ENCODE measurements at regions not wholly inside any gene's neighbourhood (a gene's known extent, or its start where the extent isn't known, plus 50 kb on each side); places are given as distances from the start of the nearest gene placed in this dataset.

DNA sequence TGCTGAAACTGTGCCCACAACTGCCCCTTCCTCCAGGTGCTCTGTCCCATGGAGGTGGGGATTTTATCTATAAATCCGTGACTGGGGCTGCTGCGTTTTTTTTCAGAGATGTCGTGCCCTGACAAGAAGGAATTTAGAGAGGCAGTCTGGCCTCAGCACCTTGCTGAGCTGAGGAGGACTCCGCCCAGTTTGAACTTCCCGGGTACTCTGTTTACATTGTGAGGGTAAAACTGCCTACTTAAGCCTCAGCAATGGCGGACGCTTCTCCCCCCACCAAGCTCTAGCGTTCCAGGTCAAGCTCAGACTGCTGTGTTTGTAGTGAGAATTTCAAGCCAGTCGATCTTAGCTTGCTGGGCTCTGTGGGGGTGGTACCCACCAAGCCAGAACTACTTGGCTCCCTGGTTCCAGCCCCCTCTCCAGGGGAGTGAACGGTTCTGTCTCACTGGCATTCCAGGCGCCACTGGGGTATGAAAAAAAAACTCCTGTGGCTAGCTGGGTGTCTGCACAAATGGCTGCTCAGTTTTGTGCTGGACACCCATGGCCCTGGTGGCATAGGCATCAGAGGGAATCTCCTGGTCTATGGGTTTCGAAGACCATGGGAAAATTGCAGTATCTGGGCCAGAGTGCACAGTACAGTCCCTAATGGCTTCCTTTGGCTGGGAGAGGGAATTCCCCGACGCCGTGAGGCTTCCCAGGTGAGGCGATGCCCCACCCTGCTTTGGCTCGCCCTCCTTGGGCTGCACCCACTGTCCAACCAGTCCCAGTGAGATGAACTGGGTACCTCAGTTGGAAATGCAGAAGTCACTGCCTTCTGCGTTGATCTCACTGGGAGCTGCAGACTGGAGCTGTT, 68.5 kb upstream of the SGO1 start:
- TF ChIP-seq RAD21 (IDR thresholded peaks at IDR 0.05; ENCODE audit: low read length) = no peak
- TF ChIP-seq RFX5 (IDR thresholded peaks at IDR 0.05; ENCODE audit: low read depth, low read length) = no peak
- no peak for TF ChIP-seq CHD1 (IDR thresholded peaks at IDR 0.05; ENCODE audit: low read depth, low read length)
- no peak for TF ChIP-seq BHLHE40 (IDR thresholded peaks at IDR 0.05; ENCODE audit: low read depth, low read length)
- TF ChIP-seq NFE2L2 (IDR thresholded peaks at IDR 0.05; ENCODE audit: low read depth, low read length) = no peak
- TF ChIP-seq MAZ (IDR thresholded peaks at IDR 0.05; ENCODE audit: borderline replicate concordance, low read depth, low read length) = no peak
- no peak for TF ChIP-seq POLR2A (IDR thresholded peaks at IDR 0.05; ENCODE audit: low read depth, low read length)
- TF ChIP-seq, protein P1, sequence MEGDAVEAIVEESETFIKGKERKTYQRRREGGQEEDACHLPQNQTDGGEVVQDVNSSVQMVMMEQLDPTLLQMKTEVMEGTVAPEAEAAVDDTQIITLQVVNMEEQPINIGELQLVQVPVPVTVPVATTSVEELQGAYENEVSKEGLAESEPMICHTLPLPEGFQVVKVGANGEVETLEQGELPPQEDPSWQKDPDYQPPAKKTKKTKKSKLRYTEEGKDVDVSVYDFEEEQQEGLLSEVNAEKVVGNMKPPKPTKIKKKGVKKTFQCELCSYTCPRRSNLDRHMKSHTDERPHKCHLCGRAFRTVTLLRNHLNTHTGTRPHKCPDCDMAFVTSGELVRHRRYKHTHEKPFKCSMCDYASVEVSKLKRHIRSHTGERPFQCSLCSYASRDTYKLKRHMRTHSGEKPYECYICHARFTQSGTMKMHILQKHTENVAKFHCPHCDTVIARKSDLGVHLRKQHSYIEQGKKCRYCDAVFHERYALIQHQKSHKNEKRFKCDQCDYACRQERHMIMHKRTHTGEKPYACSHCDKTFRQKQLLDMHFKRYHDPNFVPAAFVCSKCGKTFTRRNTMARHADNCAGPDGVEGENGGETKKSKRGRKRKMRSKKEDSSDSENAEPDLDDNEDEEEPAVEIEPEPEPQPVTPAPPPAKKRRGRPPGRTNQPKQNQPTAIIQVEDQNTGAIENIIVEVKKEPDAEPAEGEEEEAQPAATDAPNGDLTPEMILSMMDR (conservative IDR thresholded peaks at IDR 0.05; ENCODE audit: low read depth, low read length) = no peak
- no peak for TF ChIP-seq FOS (IDR thresholded peaks at IDR 0.05; ENCODE audit: low read depth, low read length)
- TF ChIP-seq MAFK (IDR thresholded peaks at IDR 0.05; ENCODE audit: low read depth, low read length) = no peak
- no peak for TF ChIP-seq SMC3 (IDR thresholded peaks at IDR 0.05; ENCODE audit: low read depth, low read length)
- TF ChIP-seq, protein P2, sequence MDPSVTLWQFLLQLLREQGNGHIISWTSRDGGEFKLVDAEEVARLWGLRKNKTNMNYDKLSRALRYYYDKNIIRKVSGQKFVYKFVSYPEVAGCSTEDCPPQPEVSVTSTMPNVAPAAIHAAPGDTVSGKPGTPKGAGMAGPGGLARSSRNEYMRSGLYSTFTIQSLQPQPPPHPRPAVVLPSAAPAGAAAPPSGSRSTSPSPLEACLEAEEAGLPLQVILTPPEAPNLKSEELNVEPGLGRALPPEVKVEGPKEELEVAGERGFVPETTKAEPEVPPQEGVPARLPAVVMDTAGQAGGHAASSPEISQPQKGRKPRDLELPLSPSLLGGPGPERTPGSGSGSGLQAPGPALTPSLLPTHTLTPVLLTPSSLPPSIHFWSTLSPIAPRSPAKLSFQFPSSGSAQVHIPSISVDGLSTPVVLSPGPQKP (IDR thresholded peaks at IDR 0.05; ENCODE audit: borderline replicate concordance, low read depth, low read length) = no peak
- TF ChIP-seq MXI1 (IDR thresholded peaks at IDR 0.05; ENCODE audit: borderline replicate concordance, low read depth, low read length) = no peak
- no peak for TF ChIP-seq RCOR1 (IDR thresholded peaks at IDR 0.05; ENCODE audit: insufficient replicate concordance, low read length)
- TF ChIP-seq, protein P3, sequence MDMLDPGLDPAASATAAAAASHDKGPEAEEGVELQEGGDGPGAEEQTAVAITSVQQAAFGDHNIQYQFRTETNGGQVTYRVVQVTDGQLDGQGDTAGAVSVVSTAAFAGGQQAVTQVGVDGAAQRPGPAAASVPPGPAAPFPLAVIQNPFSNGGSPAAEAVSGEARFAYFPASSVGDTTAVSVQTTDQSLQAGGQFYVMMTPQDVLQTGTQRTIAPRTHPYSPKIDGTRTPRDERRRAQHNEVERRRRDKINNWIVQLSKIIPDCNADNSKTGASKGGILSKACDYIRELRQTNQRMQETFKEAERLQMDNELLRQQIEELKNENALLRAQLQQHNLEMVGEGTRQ (IDR thresholded peaks at IDR 0.05; ENCODE audit: low read depth, low read length) = no peak

More for the DNA sequence above, 68.5 kb upstream of the SGO1 start:
- H2AK9ac ChIP-seq (replicated peaks; ENCODE audit: low read depth, low read length, poor library complexity) = no peak overlapping the region
- no peak overlapping the region for H2BK15ac ChIP-seq (ENCODE audit: low read depth, low read length)
- WGBS, 2 experiments (ENCODE audit: extremely low coverage in 2 of 2, insufficient read length in 1 of 2) = 60% methylated on average over 1 of the region's 18 CpGs; no CpG with 5 or more reads in 1 of the 2 experiments
- H3K4ac ChIP-seq (ENCODE audit: low read depth, low read length) = no peak overlapping the region
- H4K8ac ChIP-seq (ENCODE audit: low read depth in 2 of 2, low read length in 2 of 2) = no peak overlapping the region
- ATAC-seq (ENCODE audit: low read depth) (no peak), DNase-seq (no peak)
- no peak overlapping the region for H3K18ac ChIP-seq (ENCODE audit: low read depth, low read length)
- H2AK5ac ChIP-seq (ENCODE audit: low read depth, low read length) = no peak overlapping the region
- dilution Hi-C loops (cut with HindIII; ENCODE audit: low sequenced_read_pairs, unreplicated experiment) (no loop called here), in situ Hi-C loops (cut with MboI; ENCODE audit: low sequenced_read_pairs) (no loop called here), intact Hi-C loops (cut with micrococcal nuclease) (no loop called here)
- no peak overlapping the region for H3K56ac ChIP-seq (ENCODE audit: extremely low read depth, insufficient read depth, low read length)
- no peaks in the 10 kb centered on the region for H4K20me1 ChIP-seq (ENCODE audit: insufficient read depth, low read length)
- POLR2A ChIA-PET (ENCODE audit: unreplicated experiment) = no interaction called here
- no peaks in the 10 kb centered on the region for H3K4me1 ChIP-seq (ENCODE audit: control insufficient read depth, insufficient read depth, low read length)
- H3K4me3 ChIP-seq (ENCODE audit: insufficient read depth, low read depth, low read length) = no peak overlapping the region
- H2BK120ac ChIP-seq (ENCODE audit: low read depth, low read length) = no peak overlapping the region
- H3K27me3 ChIP-seq (ENCODE audit: control insufficient read depth, insufficient read depth, low read length) = no peaks in the 10 kb centered on the region
- no peaks in the 10 kb centered on the region for H3K9me1 ChIP-seq (ENCODE audit: insufficient read depth, low read length)
- H3K9me3 ChIP-seq (ENCODE audit: control insufficient read depth, insufficient read depth, low read length) = peaks cover 2% of the 10 kb centered on the region
- no peak overlapping the region for H3K4me2 ChIP-seq (ENCODE audit: low read depth, low read length)
- no peak overlapping the region for H2BK5ac ChIP-seq (ENCODE audit: low read depth, low read length, poor library complexity, severe bottlenecking)
- H3K27ac ChIP-seq (ENCODE audit: insufficient read depth, low read length) = no peak overlapping the region
- H4K91ac ChIP-seq (ENCODE audit: insufficient read depth, low read depth, low read length) = no peak overlapping the region
- no peak overlapping the region for H2AFZ ChIP-seq (replicated peaks; ENCODE audit: low read length, poor library complexity)
- H3K79me1 ChIP-seq (ENCODE audit: low read depth in 1 of 2, low read length in 2 of 2) = no peaks in the 10 kb centered on the region
- H3K23ac ChIP-seq (ENCODE audit: low read depth, low read length) = no peak overlapping the region
- H3K14ac ChIP-seq (replicated peaks; ENCODE audit: low read depth, low read length) = no peak overlapping the region
- CTCF ChIA-PET = no interaction called here
- no peak overlapping the region for H2BK20ac ChIP-seq (ENCODE audit: low read depth, low read length)
- H4K5ac ChIP-seq (ENCODE audit: low read depth, low read length) = no peak overlapping the region
- no TSS peak for BruUV-seq (replicated peaks)
- H3K9ac ChIP-seq (ENCODE audit: low read depth, low read length) = no peak overlapping the region
- H3K36me3 ChIP-seq (ENCODE audit: control insufficient read depth, insufficient read depth, low read length) = no peaks in the 10 kb centered on the region
